Right lobe of liver (tissue), 6 donors: ENCODE measurements at regions not wholly inside any gene's neighbourhood (a gene's known extent, or its start where the extent isn't known, plus 50 kb on each side); places are given as distances from the start of the nearest gene placed in this dataset.

ENCODE experiments used
- ATAC-seq, 4 donors: fragments of 200-7000 bp; cut with Tn5 transposase; one replicate each; pipeline ENCODE4 v1.9.1; 2020; ENCODE audit warnings: mild to moderate bottlenecking in 4 of 4, moderate library complexity in 4 of 4
- DNase-seq, 3 donors: peaks; one replicate each; pipeline ENCODE4 v3.0.0-alpha.2; 2020
- H3K27ac ChIP-seq, 3 donors: fragments of 200-600 bp; one replicate each; pipeline ENCODE4 v1.8.0; 2022
- H3K27me3 ChIP-seq, 2 donors: fragments of 200-600 bp; one replicate each; pipeline ENCODE4 v1.8.0; 2022
- H3K36me3 ChIP-seq, 4 donors: fragments of 200-600 bp; sonication (generic) in 1 of 4; one replicate each; pipeline versions ENCODE4 v1.5.1 to v1.8.0; 2017 to 2022; ENCODE audit warnings: control low read depth in 1 of 4
- H3K4me1 ChIP-seq, 4 donors: fragments of 200-600 bp; sonication (generic) in 1 of 4; one replicate each; pipeline versions ENCODE4 v1.5.1 to v1.8.0; 2017 to 2022; ENCODE audit warnings: control low read depth in 1 of 4
- H3K4me3 ChIP-seq, 3 donors: fragments of 200-600 bp; one replicate each; pipeline ENCODE4 v1.8.0; 2022
- H3K9me3 ChIP-seq, 4 donors: fragments of 200-600 bp; sonication (generic) in 1 of 4; one replicate each; pipeline versions ENCODE4 v1.5.1 to v1.8.0; 2017 to 2022; ENCODE audit warnings: control low read depth in 1 of 4
- POLR2A ChIP-seq: fragments of 450-650 bp; IDR thresholded peaks from one replicate; pipeline ENCODE4 v1.6.1; 2017; ENCODE audit warnings: antibody characterized with exemption, mild to moderate bottlenecking
- WGBS: methylation state at CpG from one replicate; pipeline ENCODE4 v1.1.6; 2018; ENCODE audit warnings: low coverage, low lambda C conversion rate; ENCODE audit not compliant: insufficient coverage; ENCODE audit errors: missing lambda C conversion rate; 5-methylcytosine and 5-hydroxymethylcytosine counted together
- intact Hi-C, 2 donors: fragments of 100-400 bp; cut with DNase I; formaldehyde crosslinking; loops; one replicate each; pipeline versions ENCODE4 v1.11.2 to v1.14.1; 2022
- TF ChIP-seq, protein P1 (sequence below), 4 donors: fragments of 200-600 bp in 3 of 4; fragments of 450-650 bp in 1 of 4; IDR thresholded peaks; one replicate each; pipeline versions ENCODE4 v1.5.1 to v1.8.0; 2016 to 2022; ENCODE audit warnings: antibody characterized with exemption in 4 of 4, mild to moderate bottlenecking in 2 of 4
- donor health status: DM: no; HTN: yes; CAD: no.
- donor health status: DM: no; HTN: no; CAD: no.
- donor health status: DM: no; HTN: no; CAD: no.
- donor health status: DM: no; HTN: yes; CAD: no.
- donor health status: DM: no; HTN: yes; CAD: no.

DNA sequence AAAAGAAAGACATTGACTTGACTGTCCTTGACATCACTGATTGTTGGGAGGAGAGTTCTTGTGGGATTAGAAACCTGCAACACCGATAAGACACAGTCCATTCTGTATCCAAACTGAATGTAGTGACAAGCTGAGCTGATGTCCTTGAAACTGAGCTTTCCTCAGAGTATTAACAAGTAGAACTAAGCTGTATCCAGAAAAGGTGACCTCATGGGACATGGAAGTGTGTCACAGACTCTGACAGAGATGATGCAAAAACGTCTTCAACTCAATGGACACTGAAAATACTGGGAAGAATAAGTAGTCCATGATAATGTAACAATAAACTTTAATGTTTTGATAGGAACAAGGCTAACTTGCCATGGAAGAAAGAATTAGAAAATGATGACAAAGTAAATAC is 690.1 kb downstream of the CDH18 start:
- Histone ChIP-seq H3K4me1 (no peaks in the 10 kb centered on the region), H3K27me3 (no peaks in the 10 kb centered on the region), H3K27ac (no peak overlapping the region), H3K4me3 (no peak overlapping the region), H3K36me3 (no peaks in the 10 kb centered on the region), H3K9me3 (no peaks in the 10 kb centered on the region)
- WGBS, result 16% methylated on average over 2 of the region's 2 CpGs
- DNase-seq (no peak), ATAC-seq (no peak)
- intact Hi-C loops, result no loop called here
- TF ChIP-seq, protein P1, sequence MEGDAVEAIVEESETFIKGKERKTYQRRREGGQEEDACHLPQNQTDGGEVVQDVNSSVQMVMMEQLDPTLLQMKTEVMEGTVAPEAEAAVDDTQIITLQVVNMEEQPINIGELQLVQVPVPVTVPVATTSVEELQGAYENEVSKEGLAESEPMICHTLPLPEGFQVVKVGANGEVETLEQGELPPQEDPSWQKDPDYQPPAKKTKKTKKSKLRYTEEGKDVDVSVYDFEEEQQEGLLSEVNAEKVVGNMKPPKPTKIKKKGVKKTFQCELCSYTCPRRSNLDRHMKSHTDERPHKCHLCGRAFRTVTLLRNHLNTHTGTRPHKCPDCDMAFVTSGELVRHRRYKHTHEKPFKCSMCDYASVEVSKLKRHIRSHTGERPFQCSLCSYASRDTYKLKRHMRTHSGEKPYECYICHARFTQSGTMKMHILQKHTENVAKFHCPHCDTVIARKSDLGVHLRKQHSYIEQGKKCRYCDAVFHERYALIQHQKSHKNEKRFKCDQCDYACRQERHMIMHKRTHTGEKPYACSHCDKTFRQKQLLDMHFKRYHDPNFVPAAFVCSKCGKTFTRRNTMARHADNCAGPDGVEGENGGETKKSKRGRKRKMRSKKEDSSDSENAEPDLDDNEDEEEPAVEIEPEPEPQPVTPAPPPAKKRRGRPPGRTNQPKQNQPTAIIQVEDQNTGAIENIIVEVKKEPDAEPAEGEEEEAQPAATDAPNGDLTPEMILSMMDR (IDR thresholded peaks at IDR 0.05), result no peak
- no peak for TF ChIP-seq POLR2A

GRCh38 chr5:19301271-19301670 is 686.7 kb downstream of the CDH18 start:
- H3K4me3 ChIP-seq, result no peak overlapping the region
- no peaks in the 10 kb centered on the region for H3K9me3 ChIP-seq
- no peaks in the 10 kb centered on the region for H3K27me3 ChIP-seq
- no peaks in the 10 kb centered on the region for H3K4me1 ChIP-seq
- intact Hi-C loops, result no loop called here
- no peak for ATAC-seq
- no peak overlapping the region for H3K27ac ChIP-seq
- no peak for TF ChIP-seq POLR2A
- TF ChIP-seq, protein P1 (IDR thresholded peaks at IDR 0.05), result no peak
- DNase-seq, result no peak
- 13% methylated on average over 1 of the region's 1 CpG for WGBS
- H3K36me3 ChIP-seq, result no peaks in the 10 kb centered on the region

DNA sequence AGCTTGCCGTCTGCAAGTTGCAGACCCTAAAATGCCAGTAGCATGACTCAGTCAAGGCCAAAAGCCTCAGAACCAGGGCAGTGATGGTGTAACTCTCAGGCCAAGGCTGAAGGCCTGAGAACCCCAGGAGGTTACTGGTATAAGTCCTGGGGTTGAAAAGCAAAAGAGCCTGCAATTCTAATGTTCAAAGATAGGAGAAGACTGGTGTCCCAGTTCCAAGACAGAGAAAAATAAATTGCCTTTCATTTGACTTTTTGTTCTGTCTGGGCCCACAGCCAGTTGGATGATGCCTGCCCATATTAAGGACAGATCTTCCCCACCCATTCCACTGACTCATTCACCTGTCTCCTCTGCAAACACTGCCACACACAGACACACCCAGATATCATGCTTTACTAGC is 673.2 kb downstream of the CDH18 start:
- Histone ChIP-seq H3K27ac (no peak overlapping the region), H3K4me1 (no peaks in the 10 kb centered on the region), H3K36me3 (no peaks in the 10 kb centered on the region), H3K4me3 (no peak overlapping the region), H3K9me3 (no peaks in the 10 kb centered on the region), H3K27me3 (no peaks in the 10 kb centered on the region)
- TF ChIP-seq, protein P1 (IDR thresholded peaks at IDR 0.05), result no peak
- TF ChIP-seq POLR2A, result no peak
- intact Hi-C loops, result no loop called here
- 50% methylated on average over 1 of the region's 1 CpG for WGBS
- no peak for DNase-seq
- no peak for ATAC-seq

GRCh38 chr5:19319252-19319651 is 668.7 kb downstream of the CDH18 start:
- TF ChIP-seq, protein P1 (IDR thresholded peaks at IDR 0.05), result no peak
- no peak for TF ChIP-seq POLR2A
- no peak overlapping the region for H3K4me3 ChIP-seq
- no peak overlapping the region for H3K27ac ChIP-seq
- H3K27me3 ChIP-seq, result no peaks in the 10 kb centered on the region
- intact Hi-C loops, result no loop called here
- H3K4me1 ChIP-seq, result no peaks in the 10 kb centered on the region
- no peaks in the 10 kb centered on the region for H3K9me3 ChIP-seq
- ATAC-seq (no peak), DNase-seq (no peak)
- no peaks in the 10 kb centered on the region for H3K36me3 ChIP-seq
- WGBS, result 50% methylated on average over 1 of the region's 1 CpG
